ENCODE measurements at regions not wholly inside any gene's neighbourhood (a gene's known extent, or its start where the extent isn't known, plus 50 kb on each side); places are given as distances from the start of the nearest gene placed in this dataset.

GRCh38 chr5:109989994-109990722, 300.4 kb downstream of the MAN2A1 start (continued):
- TF ChIP-seq CHD7 (IDR thresholded peaks at IDR 0.05; ENCODE audit: insufficient replicate concordance, low read length) (no peak), TAF7 (optimal IDR thresholded peaks at IDR 0.05; ENCODE audit: borderline replicate concordance, low read depth, low read length) (no peak), FOSL1 (IDR thresholded peaks at IDR 0.05; ENCODE audit: insufficient read depth, low read depth, low read length) (no peak), CTBP2 (IDR thresholded peaks at IDR 0.05; ENCODE audit: borderline replicate concordance, insufficient read depth, insufficient read length, low read length) (no peak), CTCF (IDR thresholded peaks at IDR 0.05; ENCODE audit: control extremely low read depth in 1 of 3, insufficient read depth in 1 of 3, low read depth in 1 of 3, low read length in 3 of 3) (no peak), KDM1A (IDR thresholded peaks at IDR 0.05; ENCODE audit: borderline replicate concordance, low read length) (no peak), TEAD4 (IDR thresholded peaks at IDR 0.05; ENCODE audit: low read depth, low read length) (no peak), SP1 (IDR thresholded peaks at IDR 0.05; ENCODE audit: low read depth, low read length) (no peak)
